ENCODE measurements at regions not wholly inside any gene's neighbourhood (a gene's known extent, or its start where the extent isn't known, plus 50 kb on each side); places are given as distances from the start of the nearest gene placed in this dataset.

DNA sequence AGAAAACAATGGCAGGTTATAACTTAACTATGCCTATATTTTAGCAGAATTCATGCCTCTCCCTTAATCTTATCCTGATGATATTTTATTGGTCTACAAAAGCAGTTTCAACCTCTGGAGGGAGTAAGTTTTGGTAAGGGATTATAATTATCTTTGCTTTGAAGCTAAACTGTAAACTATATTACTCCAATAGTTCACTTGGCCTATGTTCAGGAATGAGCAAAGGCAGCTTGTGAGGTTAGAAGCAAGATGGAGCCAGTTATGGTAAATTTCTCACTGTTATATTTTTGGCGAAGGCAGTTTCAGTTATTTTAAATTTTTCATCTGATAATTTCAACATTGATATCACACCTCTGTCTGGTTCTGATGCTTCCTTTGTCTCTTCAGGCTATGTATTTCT is 192.5 kb upstream of the RGPD4 start:
- H3K4me3 ChIP-seq (ENCODE audit: low read depth, low read length) = no peak overlapping the region
- CTCF ChIA-PET = interaction anchor here (1.3 kb wide), 1 partner anchor 11 kb away, joined by 4 read pairs; no protein-coding TSS in a partner anchor
- POLR2A ChIA-PET = no interaction called here
- TF ChIP-seq, protein P1, sequence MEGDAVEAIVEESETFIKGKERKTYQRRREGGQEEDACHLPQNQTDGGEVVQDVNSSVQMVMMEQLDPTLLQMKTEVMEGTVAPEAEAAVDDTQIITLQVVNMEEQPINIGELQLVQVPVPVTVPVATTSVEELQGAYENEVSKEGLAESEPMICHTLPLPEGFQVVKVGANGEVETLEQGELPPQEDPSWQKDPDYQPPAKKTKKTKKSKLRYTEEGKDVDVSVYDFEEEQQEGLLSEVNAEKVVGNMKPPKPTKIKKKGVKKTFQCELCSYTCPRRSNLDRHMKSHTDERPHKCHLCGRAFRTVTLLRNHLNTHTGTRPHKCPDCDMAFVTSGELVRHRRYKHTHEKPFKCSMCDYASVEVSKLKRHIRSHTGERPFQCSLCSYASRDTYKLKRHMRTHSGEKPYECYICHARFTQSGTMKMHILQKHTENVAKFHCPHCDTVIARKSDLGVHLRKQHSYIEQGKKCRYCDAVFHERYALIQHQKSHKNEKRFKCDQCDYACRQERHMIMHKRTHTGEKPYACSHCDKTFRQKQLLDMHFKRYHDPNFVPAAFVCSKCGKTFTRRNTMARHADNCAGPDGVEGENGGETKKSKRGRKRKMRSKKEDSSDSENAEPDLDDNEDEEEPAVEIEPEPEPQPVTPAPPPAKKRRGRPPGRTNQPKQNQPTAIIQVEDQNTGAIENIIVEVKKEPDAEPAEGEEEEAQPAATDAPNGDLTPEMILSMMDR (IDR thresholded peaks at IDR 0.05; ENCODE audit: insufficient read depth, low read depth, low read length) = no peak
- no peak for DNase-seq (ENCODE audit: low read depth)
- no peaks in the 10 kb centered on the region for H3K36me3 ChIP-seq (ENCODE audit: control insufficient read depth, insufficient read depth, low read length)
- H3K27me3 ChIP-seq (ENCODE audit: control insufficient read depth, insufficient read depth, low read length) = no peaks in the 10 kb centered on the region

DNA sequence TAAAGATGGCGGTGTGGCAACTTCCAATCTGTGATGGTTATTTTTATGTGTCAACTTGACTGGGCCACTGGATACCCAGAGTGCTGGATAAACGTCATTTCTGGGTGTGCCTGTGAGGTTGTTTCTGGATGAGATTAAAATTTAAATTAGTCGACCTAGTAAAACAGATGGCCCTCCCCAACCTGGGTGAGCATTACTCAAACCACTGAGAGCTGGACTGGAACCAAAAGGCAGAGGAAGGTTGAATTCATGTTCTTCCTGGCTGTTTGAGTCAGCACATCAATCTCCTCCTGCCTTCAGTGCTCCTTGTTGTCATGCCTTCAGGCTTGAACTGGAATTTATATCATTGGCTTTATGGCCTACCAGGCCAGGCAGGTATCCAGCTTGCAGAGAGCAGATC is 190.8 kb upstream of the RGPD4 start:
- POLR2A ChIA-PET = interaction anchor here (0.6 to 0.7 kb wide), 2 partner anchors 42 to 363 kb away, joined by 3 to 8 read pairs; no protein-coding TSS in a partner anchor

DNA sequence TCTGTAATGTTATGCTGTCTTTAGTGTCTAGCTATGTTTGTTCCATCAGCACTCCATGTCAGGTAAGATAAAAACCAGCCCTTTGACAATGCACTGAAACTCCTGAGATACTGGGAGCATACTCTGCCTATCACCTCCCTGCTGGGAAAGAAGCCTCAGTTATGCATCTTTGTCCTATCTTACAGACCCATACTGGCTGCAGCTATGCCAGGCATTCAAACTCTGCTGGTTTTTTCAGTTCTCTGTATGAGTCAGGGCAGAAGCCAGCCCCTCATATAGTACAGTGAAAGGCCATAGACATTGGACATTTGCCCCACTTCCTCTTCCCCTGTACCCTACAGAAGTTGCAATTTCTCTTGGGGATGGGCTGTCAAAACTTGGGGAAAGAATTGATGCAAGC is 181.1 kb upstream of the RGPD4 start:
- POLR2A ChIA-PET = no interaction called here
- TF ChIP-seq, protein P1 (IDR thresholded peaks at IDR 0.05; ENCODE audit: insufficient read depth, low read depth, low read length) = no peak

More for the DNA sequence above, 190.8 kb upstream of the RGPD4 start:
- Histone ChIP-seq H3K4me3 (ENCODE audit: low read depth, low read length) (no peak overlapping the region), H3K27me3 (ENCODE audit: control insufficient read depth, insufficient read depth, low read length) (no peaks in the 10 kb centered on the region), H3K36me3 (ENCODE audit: control insufficient read depth, insufficient read depth, low read length) (no peaks in the 10 kb centered on the region)
- CTCF ChIA-PET = interaction anchor here (0.6 kb wide), 1 partner anchor 37 kb away, joined by 3 read pairs; no protein-coding TSS in a partner anchor
- TF ChIP-seq, protein P1 (IDR thresholded peaks at IDR 0.05; ENCODE audit: insufficient read depth, low read depth, low read length) = no peak
- DNase-seq (ENCODE audit: low read depth) = peak; percentile 7

DNA sequence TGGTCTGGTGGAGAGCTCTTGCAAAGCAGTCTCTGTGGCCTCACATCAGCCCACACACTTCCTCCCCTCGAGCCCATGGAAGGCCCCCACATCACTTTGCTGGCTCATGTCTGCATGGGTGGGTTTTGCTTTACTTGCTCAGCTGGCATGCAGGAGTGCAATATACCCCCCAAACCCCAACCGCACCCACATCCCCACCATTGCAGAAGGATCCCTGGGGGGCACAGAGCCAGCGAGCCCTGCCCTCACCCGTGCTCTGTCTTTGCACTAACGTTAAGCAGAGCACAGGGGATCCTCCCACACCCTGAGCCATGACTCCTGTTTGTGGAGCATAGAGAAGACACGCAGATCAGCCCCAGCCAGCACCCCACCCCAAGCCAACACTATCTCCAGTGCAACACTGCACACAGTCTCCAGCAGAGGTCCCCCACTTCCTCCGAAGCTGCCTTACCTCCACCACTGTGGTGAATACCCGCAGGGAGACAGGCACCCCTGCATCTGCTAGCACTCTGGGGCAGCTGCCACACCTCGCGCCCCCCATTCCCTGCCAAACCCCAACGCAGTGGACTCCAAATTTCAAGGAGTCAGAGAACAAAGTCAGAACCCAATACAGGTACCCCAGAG is 177.8 kb upstream of the RGPD4 start:
- POLR2A ChIA-PET = no interaction called here

More for the DNA sequence above, 181.1 kb upstream of the RGPD4 start:
- Histone ChIP-seq H3K36me3 (ENCODE audit: control insufficient read depth, insufficient read depth, low read length) (no peaks in the 10 kb centered on the region), H3K27me3 (ENCODE audit: control insufficient read depth, insufficient read depth, low read length) (no peaks in the 10 kb centered on the region), H3K4me3 (ENCODE audit: low read depth, low read length) (no peak overlapping the region)
- no peak for DNase-seq (ENCODE audit: low read depth)
- CTCF ChIA-PET = no interaction called here

DNA sequence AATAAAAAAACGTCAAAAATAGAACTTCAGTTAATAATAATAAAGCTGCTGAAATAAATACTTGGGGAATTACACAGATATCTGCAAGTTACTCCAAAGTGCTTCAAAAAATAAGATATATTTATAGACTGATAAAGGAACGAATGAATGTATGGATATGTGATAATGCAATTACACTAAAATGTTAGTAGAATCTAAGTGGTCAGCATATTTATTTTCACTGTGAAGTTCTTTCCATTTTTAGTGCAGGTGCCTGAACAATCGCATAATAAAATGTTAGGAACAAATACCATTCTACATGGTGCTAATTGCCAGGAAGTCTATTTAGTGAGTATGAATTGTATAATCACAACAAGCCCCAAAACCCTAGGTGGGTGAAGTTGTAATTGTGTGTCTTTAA is 169.6 kb upstream of the RGPD4 start:
- no peak for DNase-seq (ENCODE audit: low read depth)
- ChIA-PET CTCF (no interaction called here), POLR2A (no interaction called here)
- Histone ChIP-seq H3K27me3 (ENCODE audit: control insufficient read depth, insufficient read depth, low read length) (no peaks in the 10 kb centered on the region), H3K36me3 (ENCODE audit: control insufficient read depth, insufficient read depth, low read length) (no peaks in the 10 kb centered on the region), H3K4me3 (ENCODE audit: low read depth, low read length) (no peak overlapping the region)
- TF ChIP-seq, protein P1 (IDR thresholded peaks at IDR 0.05; ENCODE audit: insufficient read depth, low read depth, low read length) = no peak

More for the DNA sequence above, 177.8 kb upstream of the RGPD4 start:
- DNase-seq (ENCODE audit: low read depth) = no peak
- CTCF ChIA-PET = no interaction called here
- Histone ChIP-seq H3K27me3 (ENCODE audit: control insufficient read depth, insufficient read depth, low read length) (no peaks in the 10 kb centered on the region), H3K36me3 (ENCODE audit: control insufficient read depth, insufficient read depth, low read length) (no peaks in the 10 kb centered on the region), H3K4me3 (ENCODE audit: low read depth, low read length) (no peak overlapping the region)
- TF ChIP-seq, protein P1 (IDR thresholded peaks at IDR 0.05; ENCODE audit: insufficient read depth, low read depth, low read length) = no peak
